OCI-LY3 (cell line): ENCODE measurements at regions not wholly inside any gene's neighbourhood (a gene's known extent, or its start where the extent isn't known, plus 50 kb on each side); places are given as distances from the start of the nearest gene placed in this dataset.
"Not testable (repeated sequence)": the region's sequence is repeated elsewhere in the genome, so short reads cannot be mapped to it uniquely, and the experiment has no call there.

Source experiments
- EZH2phosphoT487 ChIP-seq: fragments of 200-600 bp; shearing (Covaris generic); IDR thresholded peaks from 2 replicates; pipeline ENCODE4 v1.6.1; 2018; ENCODE audit warnings: antibody characterized with exemption, mixed run types, low read depth
- TF ChIP-seq, protein P1 (sequence below): fragments of 200-600, 300-600 bp; sonication (generic); IDR thresholded peaks from 2 replicates; pipeline ENCODE4 v1.5.1; 2014; ENCODE audit warnings: antibody characterized with exemption, low read length, low read depth

DNA sequence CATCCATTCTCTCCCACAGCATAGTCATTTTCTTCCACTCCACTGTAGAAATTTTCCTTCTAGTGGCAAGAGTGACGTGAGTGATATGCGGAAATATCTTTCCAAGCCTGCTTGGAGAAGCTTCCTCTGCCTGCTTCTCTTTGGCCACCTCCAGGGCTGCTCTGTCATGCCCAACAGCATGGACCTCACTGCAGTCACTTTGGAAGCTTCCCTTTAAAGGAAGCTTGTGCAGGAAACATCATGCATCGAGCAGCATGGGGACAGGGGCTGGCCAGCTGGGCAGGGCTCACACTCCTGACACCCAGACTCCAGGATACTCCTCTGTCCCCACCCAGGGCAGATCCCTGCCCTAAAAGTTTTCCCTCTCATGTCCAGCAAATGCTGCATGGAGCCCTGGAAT lies 241.6 kb downstream of the ANKRD30B start:
- TF ChIP-seq, protein P1, sequence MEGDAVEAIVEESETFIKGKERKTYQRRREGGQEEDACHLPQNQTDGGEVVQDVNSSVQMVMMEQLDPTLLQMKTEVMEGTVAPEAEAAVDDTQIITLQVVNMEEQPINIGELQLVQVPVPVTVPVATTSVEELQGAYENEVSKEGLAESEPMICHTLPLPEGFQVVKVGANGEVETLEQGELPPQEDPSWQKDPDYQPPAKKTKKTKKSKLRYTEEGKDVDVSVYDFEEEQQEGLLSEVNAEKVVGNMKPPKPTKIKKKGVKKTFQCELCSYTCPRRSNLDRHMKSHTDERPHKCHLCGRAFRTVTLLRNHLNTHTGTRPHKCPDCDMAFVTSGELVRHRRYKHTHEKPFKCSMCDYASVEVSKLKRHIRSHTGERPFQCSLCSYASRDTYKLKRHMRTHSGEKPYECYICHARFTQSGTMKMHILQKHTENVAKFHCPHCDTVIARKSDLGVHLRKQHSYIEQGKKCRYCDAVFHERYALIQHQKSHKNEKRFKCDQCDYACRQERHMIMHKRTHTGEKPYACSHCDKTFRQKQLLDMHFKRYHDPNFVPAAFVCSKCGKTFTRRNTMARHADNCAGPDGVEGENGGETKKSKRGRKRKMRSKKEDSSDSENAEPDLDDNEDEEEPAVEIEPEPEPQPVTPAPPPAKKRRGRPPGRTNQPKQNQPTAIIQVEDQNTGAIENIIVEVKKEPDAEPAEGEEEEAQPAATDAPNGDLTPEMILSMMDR: not testable (repeated sequence)
- not testable (repeated sequence) for TF ChIP-seq EZH2phosphoT487
